AG09309 (cell line): ENCODE measurements at regions not wholly inside any gene's neighbourhood (a gene's known extent, or its start where the extent isn't known, plus 50 kb on each side); places are given as distances from the start of the nearest gene placed in this dataset.
A peak's percentile ranks its signal among the peaks of the same experiment; 100 is the strongest.

ENCODE experiments used
- DNase-seq: peaks from one replicate; pipeline ENCODE4 v3.0.0-alpha.2; 2010; ENCODE audit warnings: low read depth
- H3K4me3 ChIP-seq: 2 replicates; pipeline ENCODE4 v1.5.1; 2011; ENCODE audit warnings: mild to moderate bottlenecking, low read depth, low read length, moderate library complexity; ENCODE audit not compliant: control insufficient read depth
- TF ChIP-seq, protein P1 (sequence below): IDR thresholded peaks from 2 replicates; pipeline ENCODE4 v1.5.1; 2011; ENCODE audit warnings: mild to moderate bottlenecking, low read depth, low read length, inconsistent platforms; ENCODE audit not compliant: insufficient read depth, control insufficient read depth; ENCODE audit errors: missing control alignments

DNA sequence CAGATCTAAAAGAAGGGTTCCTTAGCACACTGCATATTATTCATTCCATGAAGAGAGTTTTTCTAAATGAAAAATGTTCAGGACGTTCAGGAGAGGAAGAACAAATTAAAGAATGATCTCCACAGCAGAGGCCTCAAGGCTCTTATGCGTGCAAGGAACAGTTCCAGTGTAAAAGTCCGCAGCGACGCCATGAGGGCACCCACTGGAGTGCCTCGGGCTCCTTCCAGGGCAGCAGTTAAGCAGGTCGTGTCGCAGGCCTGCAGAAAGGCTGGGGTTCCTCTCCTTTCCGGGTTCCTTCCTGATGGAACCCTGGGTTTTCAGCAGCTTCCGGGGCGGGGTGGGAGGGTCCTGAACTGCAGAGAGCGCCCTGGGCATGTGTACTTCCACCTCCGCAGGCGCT lies 87.1 kb upstream of the SELENOP start:
- no peak overlapping the region for H3K4me3 ChIP-seq
- TF ChIP-seq, protein P1, sequence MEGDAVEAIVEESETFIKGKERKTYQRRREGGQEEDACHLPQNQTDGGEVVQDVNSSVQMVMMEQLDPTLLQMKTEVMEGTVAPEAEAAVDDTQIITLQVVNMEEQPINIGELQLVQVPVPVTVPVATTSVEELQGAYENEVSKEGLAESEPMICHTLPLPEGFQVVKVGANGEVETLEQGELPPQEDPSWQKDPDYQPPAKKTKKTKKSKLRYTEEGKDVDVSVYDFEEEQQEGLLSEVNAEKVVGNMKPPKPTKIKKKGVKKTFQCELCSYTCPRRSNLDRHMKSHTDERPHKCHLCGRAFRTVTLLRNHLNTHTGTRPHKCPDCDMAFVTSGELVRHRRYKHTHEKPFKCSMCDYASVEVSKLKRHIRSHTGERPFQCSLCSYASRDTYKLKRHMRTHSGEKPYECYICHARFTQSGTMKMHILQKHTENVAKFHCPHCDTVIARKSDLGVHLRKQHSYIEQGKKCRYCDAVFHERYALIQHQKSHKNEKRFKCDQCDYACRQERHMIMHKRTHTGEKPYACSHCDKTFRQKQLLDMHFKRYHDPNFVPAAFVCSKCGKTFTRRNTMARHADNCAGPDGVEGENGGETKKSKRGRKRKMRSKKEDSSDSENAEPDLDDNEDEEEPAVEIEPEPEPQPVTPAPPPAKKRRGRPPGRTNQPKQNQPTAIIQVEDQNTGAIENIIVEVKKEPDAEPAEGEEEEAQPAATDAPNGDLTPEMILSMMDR, result no peak
- no peak for DNase-seq

DNA sequence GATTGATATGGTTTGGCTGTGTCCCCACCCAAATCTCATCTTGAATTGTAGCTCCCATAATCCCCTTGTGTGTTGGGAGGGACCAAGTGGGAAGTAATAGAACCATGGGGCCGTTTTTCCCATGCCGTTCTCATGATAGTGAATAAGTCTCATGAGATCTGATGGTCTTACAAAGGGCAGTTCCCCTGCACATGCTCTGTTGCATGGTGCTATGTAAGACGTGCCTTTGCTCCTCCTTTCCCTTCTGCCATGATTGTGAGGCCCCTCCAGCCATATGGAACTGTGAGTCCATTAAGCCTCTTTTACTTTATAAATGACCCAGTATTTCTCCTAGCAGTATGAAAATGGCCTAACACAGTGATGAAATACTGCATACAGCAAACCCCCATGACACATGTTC lies 84.8 kb upstream of the SELENOP start:
- H3K4me3 ChIP-seq, result no peak overlapping the region
- no peak for DNase-seq
- TF ChIP-seq, protein P1, result no peak

DNA sequence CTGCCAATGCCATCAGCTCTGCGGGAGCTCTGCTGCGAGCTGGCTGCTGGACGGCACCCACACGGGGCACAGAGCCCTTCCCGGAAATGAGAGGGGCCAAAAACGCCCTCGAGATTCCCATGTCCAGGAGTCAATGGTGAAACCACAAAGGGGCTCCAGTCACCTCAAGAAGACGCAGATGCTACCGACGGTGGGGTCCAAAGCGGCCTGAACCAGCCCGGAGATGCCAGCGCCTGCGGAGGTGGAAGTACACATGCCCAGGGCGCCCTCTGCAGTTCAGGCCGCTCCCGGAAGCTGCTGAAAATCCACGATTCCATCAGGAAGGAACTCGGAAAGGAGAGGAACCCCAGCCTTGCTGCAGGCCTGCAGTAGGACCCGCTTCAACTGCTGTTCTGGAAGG lies 82.4 kb upstream of the SELENOP start:
- no peak overlapping the region for H3K4me3 ChIP-seq
- TF ChIP-seq, protein P1, result peak; percentile 30
- DNase-seq, result no peak

DNA sequence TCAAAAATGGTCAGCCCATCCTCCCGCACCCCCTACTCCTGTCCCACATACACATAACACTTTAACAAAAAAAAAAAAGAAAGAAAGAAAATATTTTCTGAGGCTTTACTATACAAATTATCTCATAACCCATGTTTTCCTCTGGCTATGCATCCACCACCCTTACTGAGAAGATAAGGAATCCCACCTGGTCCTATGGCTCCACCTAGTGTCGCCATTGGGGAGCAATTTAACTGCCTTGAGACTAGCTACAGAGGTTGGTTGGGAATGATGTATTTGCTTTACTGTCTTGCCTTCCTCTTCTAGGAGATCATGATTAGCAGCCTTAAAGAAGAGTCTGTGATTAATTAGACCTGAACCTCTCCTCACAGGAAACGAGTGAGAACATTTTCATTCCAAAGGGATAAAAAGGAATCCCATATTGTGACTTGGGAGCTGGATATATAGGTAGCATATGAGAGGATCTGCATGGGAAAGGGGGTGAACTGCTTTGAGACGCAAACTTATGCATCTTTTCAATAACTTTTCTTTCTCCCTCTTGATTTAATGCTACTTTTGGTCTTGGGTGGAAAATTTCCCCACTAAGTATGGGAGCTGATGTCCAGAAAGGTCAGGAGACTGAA lies 77.7 kb upstream of the SELENOP start:
- no peak overlapping the region for H3K4me3 ChIP-seq
- DNase-seq, result peak; percentile 33
- TF ChIP-seq, protein P1, result peak; percentile 87

DNA sequence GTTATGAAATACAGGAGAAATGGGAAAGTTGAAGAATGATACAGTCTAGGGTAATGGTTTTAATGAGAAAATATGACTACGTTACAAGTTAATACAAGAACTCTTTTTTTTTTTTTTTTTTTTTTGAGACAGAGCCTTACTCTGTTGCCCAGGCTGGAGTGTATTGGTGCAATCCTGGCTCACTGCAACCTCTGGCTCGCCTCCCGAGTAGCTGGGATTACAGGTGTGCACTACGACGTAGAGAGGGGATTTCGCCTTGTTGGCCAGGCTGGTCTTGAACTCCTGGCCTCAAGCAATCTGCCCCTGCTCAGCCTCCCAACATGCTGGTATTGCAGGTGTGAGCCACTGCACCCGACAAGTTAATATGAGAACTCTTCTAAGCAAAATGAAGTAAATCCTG lies 77.1 kb upstream of the SELENOP start:
- H3K4me3 ChIP-seq, result no peak overlapping the region
- DNase-seq, result no peak
- TF ChIP-seq, protein P1, result no peak

DNA sequence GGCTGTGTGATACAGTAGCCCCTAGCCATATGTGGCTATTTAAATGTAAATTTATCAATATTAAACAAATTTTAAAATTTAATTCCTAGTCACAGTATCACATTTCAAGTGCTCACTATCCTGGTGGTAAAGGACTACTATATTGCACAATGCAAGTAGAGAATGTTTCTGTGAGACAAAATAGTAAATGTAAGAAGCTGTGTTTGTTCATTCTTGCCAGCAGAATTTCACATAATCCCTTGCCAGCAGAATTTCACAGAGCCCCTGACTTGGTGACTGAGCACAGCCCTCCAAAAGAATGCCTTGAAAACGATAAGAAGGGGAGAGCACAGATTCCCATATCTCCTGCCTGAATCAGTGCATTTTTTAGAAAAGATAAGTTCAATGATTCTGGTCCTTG lies 75.9 kb upstream of the SELENOP start:
- no peak for DNase-seq
- no peak overlapping the region for H3K4me3 ChIP-seq
- TF ChIP-seq, protein P1, result no peak

DNA sequence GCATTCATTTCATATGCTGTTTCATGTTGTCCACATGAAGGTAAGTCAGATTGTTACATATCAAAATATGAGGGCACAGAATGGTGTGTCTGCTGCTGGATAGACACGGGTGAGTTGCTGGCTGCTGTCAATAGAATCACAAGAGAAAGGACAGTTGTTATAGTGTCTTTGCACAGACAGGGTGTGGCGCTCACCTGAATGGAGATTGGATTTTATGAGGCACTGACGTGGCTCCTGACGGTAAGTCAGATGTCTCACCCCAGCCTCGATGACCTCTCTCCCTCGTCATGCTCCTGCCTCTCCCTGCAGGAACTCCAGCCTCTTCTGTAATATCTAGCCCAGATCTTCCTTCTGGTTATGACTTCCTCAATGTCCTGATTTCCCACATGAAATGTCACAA lies 75.4 kb upstream of the SELENOP start:
- no peak overlapping the region for H3K4me3 ChIP-seq
- no peak for DNase-seq
- TF ChIP-seq, protein P1, result no peak
